ENCODE measurements at regions not wholly inside any gene's neighbourhood (a gene's known extent, or its start where the extent isn't known, plus 50 kb on each side); places are given as distances from the start of the nearest gene placed in this dataset.

GRCh38 chr9:105877721-105878120, 183.4 kb downstream of the TMEM38B start:
- no peak for TF ChIP-seq GABPA (IDR thresholded peaks at IDR 0.05 in 1 of 2, conservative IDR thresholded peaks at IDR 0.05 in 1 of 2)
- TF ChIP-seq ATF3 (IDR thresholded peaks at IDR 0.05), result no peak
- no peak for TF ChIP-seq REST (IDR thresholded peaks at IDR 0.05)
- no peak for TF ChIP-seq CTCF (IDR thresholded peaks at IDR 0.05; ENCODE audit: low read depth, low read length, missing input control)
- no peak for TF ChIP-seq SP1 (IDR thresholded peaks at IDR 0.05)
- no peak for TF ChIP-seq FOXA1 (IDR thresholded peaks at IDR 0.05)
- no peak for TF ChIP-seq RAD21 (IDR thresholded peaks at IDR 0.05)
- no peak for TF ChIP-seq TAF1 (conservative IDR thresholded peaks at IDR 0.05)
- no peak for TF ChIP-seq EGR1 (IDR thresholded peaks at IDR 0.05; ENCODE audit: low read depth in 2 of 2)

Data from liver (tissue), 3 donors.